ENCODE measurements at regions not wholly inside any gene's neighbourhood (a gene's known extent, or its start where the extent isn't known, plus 50 kb on each side); places are given as distances from the start of the nearest gene placed in this dataset.

GRCh38 chr4:59060002-59060846 lies 1950.0 kb upstream of the IGFBP7 start:
- Histone ChIP-seq H3K4me3 (replicated peaks in 1 of 3; ENCODE audit: insufficient read depth in 1 of 3, low read depth in 1 of 3, low read length in 3 of 3) (no peak overlapping the region), H3K79me2 (ENCODE audit: control insufficient read depth, insufficient read depth, low read length) (no peaks in the 10 kb centered on the region), H3K9ac (replicated peaks; ENCODE audit: extremely low read depth, insufficient read depth, low read length) (no peak overlapping the region), H3K27me3 (ENCODE audit: control insufficient read depth in 2 of 2, insufficient read depth in 2 of 2, low read length in 2 of 2) (no peaks in the 10 kb centered on the region), H3K9me3 (replicated peaks; ENCODE audit: control insufficient read depth, insufficient read depth, low read length) (no peaks in the 10 kb centered on the region), H2AFZ (ENCODE audit: low read depth, low read length) (no peak overlapping the region), H3K4me1 (ENCODE audit: control insufficient read depth, extremely low read depth, insufficient read depth, low read length) (no peaks in the 10 kb centered on the region), H3K9me1 (replicated peaks; ENCODE audit: control insufficient read depth, extremely low read depth, insufficient read depth, low read length) (no peaks in the 10 kb centered on the region), H3K4me2 (ENCODE audit: insufficient read depth, low read length) (no peak overlapping the region), H3K36me3 (ENCODE audit: control insufficient read depth in 2 of 2, extremely low read depth in 1 of 2, insufficient read depth in 2 of 2, low read length in 2 of 2) (no peaks in the 10 kb centered on the region), H4K20me1 (replicated peaks; ENCODE audit: control insufficient read depth, extremely low read depth, insufficient read depth, low read length) (no peaks in the 10 kb centered on the region), H3K27ac (ENCODE audit: insufficient read depth, low read depth, low read length) (no peak overlapping the region)
- no peak for DNase-seq (ENCODE audit: low read depth, low spot score)
- intact Hi-C loops (cut with micrococcal nuclease) (no loop called here), dilution Hi-C loops (cut with MboI; ENCODE audit: extremely low pct_ligation_motif_present, low sequenced_read_pairs) (no loop called here)
- FAIRE-seq, result no peak
- TF ChIP-seq POLR2A (IDR thresholded peaks at IDR 0.05; ENCODE audit: low read depth, low read length) (no peak), CTCF (IDR thresholded peaks at IDR 0.05; ENCODE audit: extremely low read depth in 1 of 2, insufficient read depth in 1 of 2, low read depth in 1 of 2, low read length in 2 of 2) (no peak)
- POLR2A ChIA-PET, result no interaction called here
- CTCF ChIA-PET, result no interaction called here
- BruUV-seq (replicated peaks), result no TSS peak

GRCh38 chr4:59060895-59061294 lies 1950.7 kb upstream of the IGFBP7 start:
- intact Hi-C loops (cut with micrococcal nuclease), result no loop called here

More at GRCh38 chr4:59060895-59061294, 1950.7 kb upstream of the IGFBP7 start:
- Histone ChIP-seq H3K27ac (ENCODE audit: insufficient read depth, low read depth, low read length) (no peak overlapping the region), H3K9me3 (replicated peaks; ENCODE audit: control insufficient read depth, insufficient read depth, low read length) (no peaks in the 10 kb centered on the region), H3K4me2 (ENCODE audit: insufficient read depth, low read length) (no peak overlapping the region), H3K79me2 (ENCODE audit: control insufficient read depth, insufficient read depth, low read length) (no peaks in the 10 kb centered on the region), H3K27me3 (ENCODE audit: control insufficient read depth in 2 of 2, insufficient read depth in 2 of 2, low read length in 2 of 2) (no peaks in the 10 kb centered on the region), H3K36me3 (ENCODE audit: control insufficient read depth in 2 of 2, extremely low read depth in 1 of 2, insufficient read depth in 2 of 2, low read length in 2 of 2) (no peaks in the 10 kb centered on the region), H3K9me1 (replicated peaks; ENCODE audit: control insufficient read depth, extremely low read depth, insufficient read depth, low read length) (no peaks in the 10 kb centered on the region), H2AFZ (ENCODE audit: low read depth, low read length) (no peak overlapping the region), H4K20me1 (replicated peaks; ENCODE audit: control insufficient read depth, extremely low read depth, insufficient read depth, low read length) (no peaks in the 10 kb centered on the region), H3K9ac (replicated peaks; ENCODE audit: extremely low read depth, insufficient read depth, low read length) (no peak overlapping the region), H3K4me3 (replicated peaks in 1 of 3; ENCODE audit: insufficient read depth in 1 of 3, low read depth in 1 of 3, low read length in 3 of 3) (no peak overlapping the region), H3K4me1 (ENCODE audit: control insufficient read depth, extremely low read depth, insufficient read depth, low read length) (no peaks in the 10 kb centered on the region)
- no peak for FAIRE-seq
- dilution Hi-C loops (cut with MboI; ENCODE audit: extremely low pct_ligation_motif_present, low sequenced_read_pairs), result no loop called here
- BruUV-seq (replicated peaks), result no TSS peak
- POLR2A ChIA-PET, result no interaction called here
- TF ChIP-seq JUN (IDR thresholded peaks at IDR 0.05; ENCODE audit: borderline replicate concordance, insufficient read depth, insufficient read length, low read depth), result no peak
- no peak for TF ChIP-seq CTCF (IDR thresholded peaks at IDR 0.05; ENCODE audit: extremely low read depth in 1 of 2, insufficient read depth in 1 of 2, low read depth in 1 of 2, low read length in 2 of 2)
- TF ChIP-seq POLR2AphosphoS5 (IDR thresholded peaks at IDR 0.05; ENCODE audit: insufficient read depth, low read depth, low read length), result no peak
- TF ChIP-seq FOS (IDR thresholded peaks at IDR 0.05; ENCODE audit: borderline replicate concordance, insufficient read depth, low read length), result no peak
- TF ChIP-seq GATA2 (IDR thresholded peaks at IDR 0.05; ENCODE audit: insufficient read depth, insufficient read length, low read depth, low read length), result no peak
- TF ChIP-seq EZH2 (IDR thresholded peaks at IDR 0.05; ENCODE audit: borderline replicate concordance, low read depth, low read length, severe bottlenecking), result no peak
- no peak for TF ChIP-seq MYC (IDR thresholded peaks at IDR 0.05; ENCODE audit: low read depth, low read length)
- TF ChIP-seq MAX (IDR thresholded peaks at IDR 0.05; ENCODE audit: insufficient read depth, insufficient read length), result no peak
- CTCF ChIA-PET, result no interaction called here
- no peak for DNase-seq (ENCODE audit: low read depth, low spot score)
